GM12875 (cell line): ENCODE measurements at regions not wholly inside any gene's neighbourhood (a gene's known extent, or its start where the extent isn't known, plus 50 kb on each side); places are given as distances from the start of the nearest gene placed in this dataset.

Source experiments
- H3K4me3 ChIP-seq: one replicate; pipeline ENCODE4 v1.5.1; 2011; ENCODE audit warnings: low read depth, low read length, control low read depth
- TF ChIP-seq, protein P1 (sequence below): IDR thresholded peaks from 2 replicates; pipeline ENCODE4 v1.5.1; 2011; ENCODE audit warnings: low read depth, mild to moderate bottlenecking, control low read depth, inconsistent platforms, low read length, moderate library complexity, borderline replicate concordance; ENCODE audit not compliant: insufficient read depth

DNA sequence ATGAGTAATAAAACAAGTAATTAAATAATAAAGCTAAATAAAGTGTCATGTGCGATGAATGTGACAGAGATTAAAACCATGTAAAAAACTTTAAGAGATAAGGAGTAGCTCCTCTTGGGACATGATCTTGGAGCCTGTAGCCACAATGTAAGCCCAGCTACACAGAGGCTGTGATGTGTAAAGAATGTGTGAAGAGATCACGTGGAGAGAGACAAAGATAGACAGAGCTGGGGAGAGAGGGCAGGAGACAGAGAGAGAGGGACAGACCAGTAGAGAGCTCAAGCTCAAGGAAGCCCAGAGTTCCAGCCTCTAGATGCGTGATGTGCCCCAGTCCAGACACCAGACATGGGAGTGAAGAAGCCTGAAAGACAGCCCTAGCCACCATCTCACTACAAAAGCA is 644.1 kb downstream of the TNS3 start:
- H3K4me3 ChIP-seq = no peak overlapping the region
- TF ChIP-seq, protein P1, sequence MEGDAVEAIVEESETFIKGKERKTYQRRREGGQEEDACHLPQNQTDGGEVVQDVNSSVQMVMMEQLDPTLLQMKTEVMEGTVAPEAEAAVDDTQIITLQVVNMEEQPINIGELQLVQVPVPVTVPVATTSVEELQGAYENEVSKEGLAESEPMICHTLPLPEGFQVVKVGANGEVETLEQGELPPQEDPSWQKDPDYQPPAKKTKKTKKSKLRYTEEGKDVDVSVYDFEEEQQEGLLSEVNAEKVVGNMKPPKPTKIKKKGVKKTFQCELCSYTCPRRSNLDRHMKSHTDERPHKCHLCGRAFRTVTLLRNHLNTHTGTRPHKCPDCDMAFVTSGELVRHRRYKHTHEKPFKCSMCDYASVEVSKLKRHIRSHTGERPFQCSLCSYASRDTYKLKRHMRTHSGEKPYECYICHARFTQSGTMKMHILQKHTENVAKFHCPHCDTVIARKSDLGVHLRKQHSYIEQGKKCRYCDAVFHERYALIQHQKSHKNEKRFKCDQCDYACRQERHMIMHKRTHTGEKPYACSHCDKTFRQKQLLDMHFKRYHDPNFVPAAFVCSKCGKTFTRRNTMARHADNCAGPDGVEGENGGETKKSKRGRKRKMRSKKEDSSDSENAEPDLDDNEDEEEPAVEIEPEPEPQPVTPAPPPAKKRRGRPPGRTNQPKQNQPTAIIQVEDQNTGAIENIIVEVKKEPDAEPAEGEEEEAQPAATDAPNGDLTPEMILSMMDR = no peak

DNA sequence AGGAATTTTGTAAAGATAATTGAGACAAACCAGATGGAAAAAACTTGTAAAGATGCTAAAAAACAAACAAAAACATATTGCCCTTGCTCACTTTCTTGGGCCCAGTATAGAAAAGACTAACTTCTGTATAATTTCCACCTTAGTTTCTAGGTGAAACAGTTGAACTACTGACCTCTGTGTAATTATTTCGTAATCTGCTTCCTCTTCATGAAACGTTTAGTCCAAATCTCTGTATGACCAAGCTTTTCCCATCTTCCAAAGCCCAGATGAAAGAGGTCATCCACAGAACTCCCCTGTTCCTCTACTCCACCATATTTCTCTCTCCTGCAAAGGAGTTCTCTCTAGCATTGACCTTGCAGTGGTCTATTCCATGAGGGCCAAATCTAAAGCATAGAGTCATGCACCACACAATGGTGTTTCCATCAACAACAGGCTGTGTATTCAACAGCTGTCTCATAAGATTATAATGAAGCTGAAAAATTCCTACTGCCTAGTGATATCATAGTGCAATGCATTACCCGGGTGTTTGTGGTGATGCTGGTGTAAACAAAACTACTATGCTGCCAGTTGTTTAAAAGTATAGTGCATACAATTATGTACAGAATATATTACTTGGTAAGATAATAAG is 647.6 kb downstream of the TNS3 start:
- no peak overlapping the region for H3K4me3 ChIP-seq
- TF ChIP-seq, protein P1 = no peak

DNA sequence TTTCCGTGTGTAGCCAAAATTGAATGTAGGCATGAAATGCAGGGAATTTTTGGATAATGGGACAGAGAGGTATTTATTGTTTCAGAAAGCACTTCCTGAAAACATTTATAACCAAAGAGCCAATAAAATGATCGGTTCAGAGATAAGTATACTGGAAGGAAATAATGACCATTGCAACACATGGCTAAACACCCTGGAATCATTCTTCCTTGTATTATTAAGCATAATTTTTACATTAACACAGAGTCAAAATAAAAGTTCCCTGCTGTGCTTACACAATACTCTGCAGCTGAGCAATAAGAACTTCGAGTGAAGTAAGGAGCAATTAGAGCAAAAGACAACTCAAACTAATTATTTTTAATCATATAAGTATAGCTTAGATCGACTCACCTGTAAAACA is 648.3 kb downstream of the TNS3 start:
- H3K4me3 ChIP-seq = no peak overlapping the region
- TF ChIP-seq, protein P1 = no peak

DNA sequence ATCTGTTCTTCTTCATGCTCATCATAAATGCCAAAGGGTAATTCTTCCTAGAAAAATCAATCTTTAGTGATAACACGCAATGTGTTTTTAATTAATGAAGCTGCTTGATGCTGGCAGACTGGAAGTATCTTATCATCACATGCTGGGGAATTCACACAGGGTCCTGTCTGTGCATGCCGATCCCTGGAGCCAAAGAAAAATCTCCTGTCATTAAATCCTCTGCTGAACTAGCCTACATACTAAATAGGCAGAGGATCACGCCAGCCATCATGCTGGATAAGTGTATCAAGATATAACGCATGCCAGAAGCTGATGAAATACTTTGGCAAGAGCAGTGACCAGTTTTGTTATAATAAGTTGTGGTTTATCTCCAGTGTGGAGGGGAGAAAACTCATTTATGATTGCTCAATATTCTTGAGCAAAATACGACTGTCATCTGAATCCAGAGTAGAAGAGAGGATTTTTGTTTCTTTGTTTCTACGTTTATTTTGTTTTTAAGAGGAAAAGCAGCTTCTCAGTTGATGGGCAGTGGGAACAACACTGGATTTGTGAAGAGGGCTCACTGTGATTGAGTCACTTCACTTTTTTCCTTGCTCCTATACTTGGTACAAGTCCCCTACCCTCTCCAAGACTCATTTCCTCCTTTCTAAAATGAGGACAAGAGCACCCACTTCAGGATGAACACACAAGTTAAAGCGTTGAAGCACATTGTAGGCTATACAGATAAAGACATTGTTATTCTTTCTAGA is 649.1 kb downstream of the TNS3 start:
- TF ChIP-seq, protein P1 = no peak
- H3K4me3 ChIP-seq = no peak overlapping the region

DNA sequence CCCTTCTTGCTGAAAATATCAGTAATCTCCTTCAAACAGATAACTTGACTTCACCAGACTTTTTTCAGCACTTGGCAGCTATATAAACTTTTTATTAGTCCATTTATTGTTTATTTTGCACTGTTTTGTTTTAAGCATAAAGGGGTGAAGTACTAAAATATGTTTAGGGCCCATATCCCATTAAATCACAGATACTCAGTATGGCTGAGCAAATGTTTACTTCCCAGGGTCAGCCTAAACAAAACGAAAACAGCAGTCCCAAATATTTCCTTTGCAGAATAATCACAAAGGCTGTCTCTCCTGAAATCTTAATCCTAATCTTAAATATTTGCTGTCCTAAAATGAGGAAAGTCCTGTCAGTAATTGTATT is 649.6 kb downstream of the TNS3 start:
- TF ChIP-seq, protein P1 = no peak
- no peak overlapping the region for H3K4me3 ChIP-seq

DNA sequence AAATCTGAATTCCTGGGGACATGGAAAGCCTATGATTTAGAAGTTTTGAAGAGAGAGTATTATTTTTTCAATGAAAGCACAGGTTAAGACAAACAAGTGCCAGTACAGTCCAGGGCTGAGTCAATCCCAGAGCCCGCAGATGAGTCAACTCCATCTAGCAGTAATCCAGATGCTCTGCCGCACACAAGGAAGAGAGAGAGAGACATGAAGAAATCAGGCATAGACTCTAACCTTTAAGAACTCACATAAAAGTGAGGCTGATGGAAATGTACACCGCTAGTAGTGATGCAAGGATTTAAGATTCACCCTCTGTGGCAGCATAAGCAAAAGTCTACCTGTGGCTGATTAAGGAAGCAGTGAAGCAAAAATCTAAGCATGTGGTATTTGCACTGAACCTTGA is 651.5 kb downstream of the TNS3 start:
- TF ChIP-seq, protein P1 = no peak

DNA sequence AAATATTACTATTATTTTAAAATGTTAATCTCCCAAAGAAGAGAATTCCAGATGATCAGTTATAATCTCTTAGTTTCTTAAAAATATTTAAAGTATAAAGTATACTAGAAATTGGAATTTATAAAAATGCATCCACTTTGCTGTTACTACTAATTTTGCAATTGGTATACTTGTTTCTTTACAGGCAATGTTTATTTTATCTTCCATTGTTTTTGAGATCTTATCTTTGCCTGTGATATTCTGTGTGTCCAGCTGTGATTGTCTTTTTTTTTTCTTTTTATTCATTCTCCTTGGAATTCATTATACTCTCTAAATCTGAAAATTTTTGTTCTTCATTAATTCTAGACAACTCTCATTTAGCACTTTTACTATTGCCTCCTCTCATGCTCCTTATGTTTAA is 652.6 kb downstream of the TNS3 start:
- no peak overlapping the region for H3K4me3 ChIP-seq
- TF ChIP-seq, protein P1 = no peak

More for the DNA sequence above, 651.5 kb downstream of the TNS3 start:
- H3K4me3 ChIP-seq = no peak overlapping the region
